GM18517 (cell line): ENCODE measurements at regions not wholly inside any gene's neighbourhood (a gene's known extent, or its start where the extent isn't known, plus 50 kb on each side); places are given as distances from the start of the nearest gene placed in this dataset.
"Not testable (repeated sequence)": the region's sequence is repeated elsewhere in the genome, so short reads cannot be mapped to it uniquely, and the experiment has no call there.

ENCODE experiments used
- ATAC-seq: cut with Tn5 transposase; IDR thresholded peaks from one replicate; pipeline ENCODE4 v1.9.1; 2021; ENCODE audit warnings: mild to moderate bottlenecking, moderate library complexity; ENCODE audit not compliant: unreplicated experiment

DNA sequence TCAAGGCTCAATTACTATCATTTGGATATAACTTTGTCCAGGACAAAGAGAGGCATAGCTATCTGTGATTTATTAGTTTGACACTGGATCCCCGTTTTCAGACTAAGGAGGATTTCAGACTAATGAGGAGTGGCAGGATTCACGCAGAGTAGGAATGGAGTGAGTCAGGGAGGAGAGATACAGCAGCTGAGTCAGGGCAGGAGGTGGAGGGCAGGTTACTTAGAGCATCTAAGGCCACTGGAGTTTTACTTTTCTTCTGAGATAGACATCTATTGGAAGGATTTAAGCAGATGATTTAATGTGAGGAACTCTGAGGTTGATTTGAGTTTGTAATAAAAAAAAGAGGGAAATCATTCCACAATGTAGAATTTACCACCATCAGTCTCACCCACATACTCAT, 110.6 kb downstream of the RPIA start:
- not testable (repeated sequence) for ATAC-seq

DNA sequence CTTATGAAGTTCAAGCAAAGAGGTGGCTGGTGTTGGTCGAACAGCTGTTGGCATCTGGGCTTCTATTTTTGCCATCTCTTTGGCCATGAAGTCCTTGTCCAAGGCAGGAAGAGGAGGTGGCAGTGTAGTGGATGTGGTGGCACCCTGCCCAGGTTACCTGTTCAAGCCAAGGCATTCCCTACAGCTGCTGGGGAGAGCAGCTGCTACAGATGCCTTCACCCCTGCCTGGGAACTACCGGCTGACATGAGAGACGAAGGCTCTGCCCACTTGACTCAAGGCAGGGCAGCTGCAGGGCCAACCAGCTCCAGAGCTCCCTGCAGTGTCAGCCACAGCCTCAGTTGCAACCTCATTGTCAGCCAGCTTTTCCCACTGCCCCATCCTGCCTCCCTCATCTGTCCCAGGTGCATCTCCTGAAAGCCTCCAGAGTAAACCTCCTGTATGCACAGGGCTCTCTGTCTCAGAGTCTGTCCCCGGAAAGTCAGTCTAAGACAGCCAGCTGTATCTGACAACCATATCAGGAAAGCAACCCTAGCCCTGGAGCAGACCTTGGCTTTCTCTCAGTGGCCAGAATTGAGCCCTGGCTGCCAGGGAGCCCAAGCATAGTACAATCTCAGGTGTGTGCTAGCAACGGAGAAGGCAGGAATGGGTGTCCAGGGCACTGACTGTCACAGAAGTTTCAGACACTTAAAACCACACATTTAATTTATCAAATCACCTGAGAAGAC, 115.9 kb downstream of the RPIA start:
- ATAC-seq = no peak

DNA sequence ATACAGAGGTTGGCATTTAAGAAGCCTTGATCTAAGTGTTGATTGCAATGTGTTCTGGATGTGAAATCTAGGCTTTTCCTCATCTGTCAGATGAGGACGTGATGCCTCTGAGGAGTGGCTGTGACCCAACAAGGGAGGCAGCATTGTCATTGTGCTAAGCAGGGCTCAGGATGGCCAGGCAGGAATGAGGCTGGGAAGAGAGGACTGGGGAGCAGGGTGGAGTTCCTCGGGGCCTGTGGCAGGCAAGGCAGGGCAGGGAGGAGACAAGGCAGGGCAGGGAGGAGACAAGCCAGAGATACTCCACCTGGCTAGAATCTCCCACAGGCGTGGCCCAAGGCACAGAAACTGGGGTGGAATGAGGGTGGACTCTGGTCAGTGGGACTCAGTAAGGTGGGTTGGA, 116.6 kb downstream of the RPIA start:
- no peak for ATAC-seq

DNA sequence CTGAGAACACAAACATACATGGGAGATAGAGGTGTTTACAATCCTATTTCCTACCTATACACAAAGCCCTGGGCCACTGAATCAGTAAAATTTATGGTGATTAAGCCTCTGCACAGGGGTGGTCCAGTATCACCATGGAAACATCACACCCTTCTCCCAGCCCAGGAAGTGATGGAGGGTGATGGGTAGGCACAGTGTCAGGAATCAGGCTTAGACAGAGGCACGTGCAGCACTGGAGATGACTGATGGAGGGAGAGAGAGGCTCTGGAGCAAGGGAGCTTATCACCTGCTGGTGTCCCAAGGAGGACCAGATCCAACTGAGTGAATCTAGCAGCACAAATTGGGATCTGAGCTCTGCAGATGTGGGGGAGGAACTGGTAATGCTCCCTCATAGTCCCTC, 117.2 kb downstream of the RPIA start:
- no peak for ATAC-seq

DNA sequence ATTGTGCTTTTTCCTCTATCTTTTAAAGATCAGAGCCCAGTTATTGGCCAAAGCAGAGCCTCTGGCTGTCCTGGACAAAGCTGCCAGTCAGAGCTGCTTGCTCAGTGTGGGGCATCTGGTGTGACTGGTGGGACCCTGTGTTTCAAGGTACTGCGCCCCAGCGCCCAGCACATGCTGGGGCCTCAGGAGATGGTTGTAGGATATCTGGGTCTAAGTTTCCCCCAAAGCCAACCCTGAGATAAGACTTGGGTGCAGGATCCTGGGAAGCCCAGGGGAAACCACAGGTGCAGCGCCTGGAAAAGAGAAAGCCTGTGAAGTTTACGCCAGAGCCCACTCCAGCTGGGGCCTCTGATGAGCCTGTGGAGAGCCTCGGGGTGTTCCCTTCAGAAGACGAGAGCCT, 117.7 kb downstream of the RPIA start:
- no peak for ATAC-seq

DNA sequence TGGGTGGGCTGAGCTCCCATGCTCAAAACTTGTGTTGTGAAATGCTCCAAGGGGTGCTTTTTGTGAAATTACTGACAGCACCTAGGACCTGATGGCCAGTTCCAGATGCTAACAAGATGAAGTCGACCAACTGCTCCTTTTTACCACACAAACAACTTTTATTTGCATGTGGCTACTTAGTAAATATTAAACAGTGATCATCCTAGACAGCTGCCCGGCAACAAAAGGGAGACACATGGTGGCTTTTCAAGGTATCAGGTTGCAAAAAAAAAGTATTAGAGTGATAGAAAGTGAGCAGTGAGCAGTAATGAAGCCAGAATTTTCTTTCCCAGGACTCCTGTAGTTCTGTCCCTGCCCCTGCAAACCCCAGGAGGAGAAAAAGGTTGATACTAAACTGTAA, 118.5 kb downstream of the RPIA start:
- ATAC-seq = peak; percentile 74

DNA sequence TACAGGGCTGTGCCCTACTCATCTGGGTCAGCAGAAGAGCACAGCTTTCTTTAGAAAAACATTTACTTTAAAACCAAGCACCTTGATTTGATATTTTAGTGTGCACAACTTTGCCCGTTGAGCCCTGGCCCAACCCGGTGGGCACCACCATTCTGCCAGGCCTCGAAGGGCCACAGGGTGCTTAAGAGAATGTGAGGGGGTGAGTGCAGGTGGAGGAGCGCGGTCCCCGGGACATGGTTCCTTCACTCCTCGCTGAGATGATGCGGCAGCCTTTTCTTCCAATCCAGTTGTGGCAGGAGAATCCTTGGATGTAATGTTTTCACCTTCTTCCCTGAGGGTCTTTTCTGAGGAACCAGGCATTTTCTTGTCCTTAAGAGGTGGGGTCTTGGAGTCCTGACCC, 119.0 kb downstream of the RPIA start:
- ATAC-seq = no peak

DNA sequence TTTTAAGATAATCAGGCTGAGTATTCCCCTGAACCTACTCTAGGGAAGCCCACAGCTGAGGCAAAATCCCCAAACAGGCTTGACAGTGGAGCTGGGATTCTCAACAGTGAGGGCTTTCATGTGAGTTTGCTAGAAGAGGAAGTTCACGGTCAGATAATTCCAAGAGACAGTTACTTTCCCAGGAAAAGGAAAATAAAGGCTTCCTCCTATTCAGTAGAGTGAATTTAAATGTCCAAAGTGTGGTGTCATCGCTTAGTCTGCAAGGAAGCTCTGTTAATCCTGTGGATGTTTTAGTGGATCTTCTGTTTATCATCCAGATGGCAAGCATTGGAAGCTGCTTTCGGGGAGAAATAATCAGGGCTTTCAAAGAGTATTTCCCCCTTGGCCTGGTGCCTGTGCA, 119.8 kb downstream of the RPIA start:
- ATAC-seq = no peak

DNA sequence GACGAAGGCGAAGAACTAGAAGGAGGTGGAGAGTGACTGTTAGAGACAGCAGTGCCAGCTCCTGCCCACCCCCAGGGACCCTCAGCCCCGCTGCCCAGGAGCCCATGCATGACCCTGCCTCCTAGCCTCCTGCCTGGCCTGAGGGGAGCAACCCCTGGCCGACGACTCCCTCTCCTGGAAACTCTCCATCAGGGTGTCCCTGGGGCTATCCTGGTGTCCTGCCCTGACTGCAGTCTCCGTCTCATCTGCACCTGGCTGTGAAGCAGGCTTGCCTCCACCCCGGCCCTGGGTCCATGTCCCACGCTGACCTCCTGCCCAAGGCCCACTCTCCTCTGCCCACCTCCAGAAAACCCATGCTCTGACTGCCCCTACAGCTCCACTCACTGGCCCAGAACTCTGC, 120.2 kb downstream of the RPIA start:
- ATAC-seq = no peak

DNA sequence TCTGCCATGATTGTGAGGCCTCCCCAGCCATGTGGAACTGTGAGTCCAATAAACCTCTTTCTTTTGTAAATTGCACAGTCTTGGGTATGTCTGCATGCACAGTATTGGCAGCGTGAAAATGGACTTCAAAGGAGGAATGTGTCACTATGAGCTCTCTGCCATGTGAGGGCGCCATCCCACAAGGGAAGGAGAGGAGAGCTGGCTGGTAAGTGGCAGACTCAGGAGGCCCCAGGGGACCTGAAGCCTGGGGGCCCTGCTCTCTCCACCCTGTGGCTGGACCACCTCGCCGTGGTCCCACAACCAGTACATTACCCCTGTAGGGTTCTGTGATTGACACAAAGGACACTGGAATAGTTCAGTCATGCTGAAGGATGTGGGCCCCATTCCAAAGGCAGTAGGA, 122.1 kb downstream of the RPIA start:
- ATAC-seq = no peak

DNA sequence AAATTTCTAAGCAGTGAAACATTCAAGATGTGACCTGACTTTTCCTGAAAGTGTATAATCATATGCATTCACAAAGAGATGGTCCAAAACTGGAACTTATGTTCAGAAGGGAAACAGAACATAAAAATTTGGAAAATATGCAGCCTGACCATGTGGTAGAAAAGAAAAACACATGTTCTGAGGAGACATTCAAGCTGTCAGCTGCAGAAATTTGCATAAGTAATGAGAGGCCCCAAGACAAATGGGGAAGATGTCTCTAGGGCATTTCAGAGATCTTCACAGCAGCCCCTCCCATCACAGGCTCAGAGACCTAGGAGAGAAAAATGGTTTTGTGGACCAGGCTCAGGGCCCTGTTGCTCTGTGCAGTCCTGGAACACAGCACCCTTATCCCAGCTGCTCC, 123.8 kb downstream of the RPIA start:
- ATAC-seq = no peak

DNA sequence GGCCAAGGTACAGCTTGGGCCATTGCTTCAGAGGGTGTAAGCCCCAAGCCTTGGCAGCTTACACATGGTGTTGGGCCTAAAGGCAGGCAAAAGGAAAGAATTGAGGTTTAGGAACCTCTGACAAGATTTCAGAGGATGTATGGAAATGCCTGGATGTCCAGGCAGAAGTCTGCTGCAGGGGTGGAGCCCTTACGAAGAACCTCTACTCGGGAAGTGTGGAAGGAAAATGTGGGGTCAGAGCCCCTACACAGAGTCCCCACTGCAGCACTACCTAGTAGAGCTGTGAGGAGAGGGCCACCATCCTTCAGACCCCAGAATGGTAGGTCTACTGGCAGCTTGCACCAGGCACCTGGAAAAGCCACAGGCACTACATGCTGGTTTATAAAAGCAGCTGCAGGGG, 124.2 kb downstream of the RPIA start:
- ATAC-seq = no peak

DNA sequence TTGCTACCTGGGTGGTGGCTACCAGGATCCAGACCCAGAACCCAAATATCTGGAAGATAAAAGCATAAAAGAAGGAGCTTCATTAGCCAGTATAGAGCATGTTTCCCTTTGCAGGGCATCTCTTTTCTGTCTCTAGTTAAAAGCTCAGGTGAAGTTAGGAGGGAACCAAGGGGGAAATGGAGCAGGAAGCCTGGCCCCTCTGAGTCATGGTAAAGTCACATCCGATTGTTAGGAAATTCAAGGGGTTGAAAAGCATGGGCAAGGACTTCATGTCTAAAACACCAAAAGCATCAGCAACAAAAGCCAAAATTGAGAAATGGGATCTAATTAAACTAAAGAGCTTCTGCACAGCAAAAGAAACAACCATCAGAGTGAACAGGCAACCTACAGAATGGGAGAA, 126.9 kb downstream of the RPIA start:
- ATAC-seq = no peak

DNA sequence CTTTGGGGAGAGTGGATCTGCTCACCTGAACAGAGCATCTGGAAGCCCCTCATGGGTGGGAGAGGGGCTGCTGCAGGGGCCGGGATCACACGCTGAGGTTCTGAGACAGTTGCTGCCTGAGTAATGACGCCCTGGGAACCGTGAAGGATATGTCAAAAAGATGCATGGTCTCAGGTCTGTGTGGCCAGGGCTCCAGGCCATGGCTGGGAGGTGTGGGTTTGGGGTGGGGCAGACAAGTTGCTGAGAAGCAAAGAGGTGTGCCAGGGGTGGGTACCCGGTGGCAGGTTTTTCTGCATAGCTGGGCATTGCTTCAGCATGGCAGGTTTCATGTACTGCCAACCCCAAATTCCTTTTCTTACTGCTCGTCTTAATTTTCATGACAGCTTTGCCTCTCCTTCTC, 133.5 kb downstream of the RPIA start:
- ATAC-seq = no peak

DNA sequence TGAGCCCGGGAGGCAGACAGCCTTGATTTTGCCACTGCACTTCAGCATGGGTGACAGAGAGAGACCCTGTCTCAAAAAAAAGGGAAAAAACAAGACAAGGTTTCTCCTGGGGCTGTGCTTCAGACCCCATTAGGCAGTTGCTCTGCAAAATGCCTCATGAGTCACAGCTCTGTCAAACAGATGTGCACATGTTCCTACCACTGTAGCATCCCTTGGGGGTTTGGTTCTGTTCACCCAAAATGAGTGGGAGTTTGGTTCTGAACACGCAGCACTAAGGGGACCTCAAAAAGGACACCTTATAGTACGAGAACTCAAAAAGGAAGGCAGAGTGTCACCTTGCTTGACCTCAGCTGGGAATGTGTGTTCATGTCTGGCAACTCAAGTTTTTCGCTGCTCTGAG, 134.9 kb downstream of the RPIA start:
- ATAC-seq = no peak

DNA sequence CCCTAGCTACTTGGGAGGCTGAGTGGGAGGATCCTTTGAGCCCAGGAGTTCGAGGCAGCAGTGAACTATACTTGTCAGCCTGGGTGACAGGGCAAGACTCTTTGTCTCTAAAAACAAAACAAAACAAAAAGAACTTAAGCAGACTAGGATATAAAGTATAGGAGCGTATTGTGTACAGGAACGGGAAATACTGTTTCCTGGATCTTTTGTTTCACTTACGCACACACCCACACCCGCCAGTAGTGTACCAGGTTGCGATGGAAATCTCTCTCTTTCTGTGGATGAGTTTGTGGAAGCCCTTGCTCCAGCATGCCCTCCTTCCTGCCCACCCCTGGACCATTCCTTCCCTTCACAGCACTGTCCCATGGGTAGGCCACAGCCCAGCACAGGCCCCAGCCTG, 136.3 kb downstream of the RPIA start:
- ATAC-seq = no peak

DNA sequence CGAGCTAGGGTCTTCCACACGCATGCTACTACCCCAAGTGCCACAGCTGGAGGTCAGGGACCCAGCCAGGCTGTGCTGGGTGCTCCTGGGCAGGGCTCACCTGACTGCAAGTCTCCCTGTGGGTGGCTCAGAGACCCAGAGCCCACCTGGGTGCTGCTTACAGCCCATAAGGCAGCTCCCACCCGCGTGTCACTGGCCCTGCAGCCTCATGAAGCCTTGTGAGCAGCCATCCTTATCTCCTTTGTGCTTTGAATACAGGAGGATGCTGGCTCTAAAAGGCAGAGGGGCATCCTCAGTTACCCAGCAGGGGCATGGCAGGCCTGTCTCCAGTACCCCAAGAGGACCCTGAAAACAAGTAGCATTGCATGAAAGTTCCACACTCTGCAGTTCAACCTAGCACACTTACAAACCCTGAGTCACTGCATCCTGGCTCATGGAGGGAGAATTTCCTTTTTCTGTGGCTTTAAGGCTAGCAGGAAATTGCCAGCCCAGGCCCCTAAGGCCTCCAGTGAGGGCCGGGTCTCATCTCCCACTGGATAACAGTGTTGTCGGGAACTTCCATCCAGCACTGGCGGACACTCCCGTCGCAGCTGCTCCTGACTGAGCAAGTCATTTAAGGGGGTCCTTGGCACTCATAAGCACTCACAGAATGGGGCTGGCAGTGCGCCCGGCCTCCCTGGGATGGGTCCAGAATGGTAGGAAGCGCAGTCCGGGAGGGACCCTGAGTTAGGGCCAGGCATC, 137.1 kb downstream of the RPIA start:
- ATAC-seq = no peak

DNA sequence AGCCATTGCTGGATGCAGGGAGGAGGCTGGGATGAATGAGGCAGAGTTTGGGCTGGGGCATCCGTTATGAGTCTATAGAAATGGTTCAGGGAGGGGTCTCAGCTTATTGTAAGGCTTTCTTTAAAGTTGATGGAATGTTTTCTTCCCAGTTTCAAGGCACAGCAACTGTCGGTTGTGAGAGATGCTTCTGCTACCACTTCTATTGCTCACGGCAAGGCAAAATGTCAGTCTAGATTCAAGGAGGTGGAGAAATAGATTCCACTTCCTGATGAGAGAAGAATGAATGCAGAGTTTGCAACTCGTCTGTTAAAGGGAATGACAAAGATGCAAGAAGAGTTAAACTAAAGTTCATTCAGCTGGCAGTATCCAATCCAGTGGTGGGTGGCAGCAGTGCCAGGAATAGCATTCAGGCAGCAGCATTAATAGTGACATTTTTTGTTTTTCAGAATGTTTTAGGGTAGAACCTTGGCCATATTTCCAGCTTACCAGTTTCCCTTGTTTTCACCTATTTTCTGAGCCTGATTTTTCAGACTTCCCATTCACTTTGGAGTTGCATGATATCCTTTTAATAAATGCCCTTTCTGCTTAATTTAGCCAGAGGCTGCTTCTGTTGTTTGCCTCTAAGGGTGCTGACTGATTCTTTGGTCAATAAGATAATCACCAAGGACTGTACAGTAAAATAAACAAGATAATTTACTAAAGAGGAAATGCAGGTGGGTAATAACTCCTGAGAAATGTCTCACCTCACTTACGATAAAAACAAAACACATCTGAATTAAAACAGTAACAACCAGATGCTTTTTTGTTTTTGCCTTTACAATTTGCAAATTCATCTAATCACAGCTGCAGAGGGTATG, 138.4 kb downstream of the RPIA start:
- no peak for ATAC-seq

DNA sequence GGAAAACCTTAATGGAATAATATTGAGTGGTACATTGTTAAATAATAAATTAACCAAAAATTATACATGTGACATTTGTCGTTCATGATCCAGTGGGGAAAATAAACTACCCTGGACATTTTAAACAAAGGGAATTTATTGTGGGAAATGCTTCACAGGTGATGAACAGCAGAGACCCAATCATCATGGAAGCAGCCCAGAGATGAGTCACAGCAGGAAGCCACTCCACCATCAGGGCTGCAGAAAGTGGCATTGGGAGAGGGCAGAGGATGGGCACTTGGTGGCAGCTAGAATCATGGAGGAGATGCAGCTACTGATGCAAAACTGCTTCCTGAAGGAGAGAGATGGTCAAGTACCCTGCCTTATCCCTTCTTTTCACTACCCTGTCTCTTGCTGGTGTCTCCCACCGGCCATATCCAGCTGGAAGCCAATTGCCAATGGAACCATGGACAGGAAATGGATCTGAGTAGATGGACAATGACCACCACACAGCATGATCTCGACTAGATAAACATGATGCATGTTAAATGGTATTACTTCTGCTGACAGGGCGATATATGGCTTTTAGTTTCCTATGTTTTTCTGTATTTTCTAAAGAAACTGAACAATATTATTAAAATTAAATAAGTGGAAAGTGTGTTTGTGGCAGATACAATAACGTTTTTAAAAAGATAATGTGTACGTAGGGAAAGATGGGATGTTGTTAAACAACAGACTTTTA, 139.8 kb downstream of the RPIA start:
- ATAC-seq = no peak

DNA sequence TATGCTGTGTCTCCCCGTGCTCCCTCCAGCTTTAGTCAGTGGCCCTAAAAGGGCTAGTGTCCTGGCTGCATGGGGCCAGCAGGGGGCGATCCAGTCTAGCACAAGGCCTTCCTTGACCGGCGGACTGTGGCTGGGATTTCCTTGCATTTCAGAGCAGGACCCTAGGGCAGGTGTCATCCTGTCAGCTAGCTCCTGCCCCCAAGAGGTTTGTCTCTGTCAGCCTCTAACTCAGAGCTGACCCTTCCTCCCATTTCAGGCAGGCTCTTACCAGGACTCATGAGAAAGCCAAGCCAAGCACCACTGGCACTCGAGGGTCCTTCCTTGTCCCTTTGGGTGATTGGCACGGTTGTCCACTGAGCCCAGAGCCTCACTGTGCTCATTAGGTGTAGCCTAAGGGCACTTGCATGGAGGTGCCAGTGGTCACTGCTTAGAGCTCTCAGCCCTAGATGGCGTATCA, 140.3 kb downstream of the RPIA start:
- ATAC-seq = peak; percentile 67
